HG03575 (cell line): ENCODE measurements at regions not wholly inside any gene's neighbourhood (a gene's known extent, or its start where the extent isn't known, plus 50 kb on each side); places are given as distances from the start of the nearest gene placed in this dataset.
"Not testable (repeated sequence)": the region's sequence is repeated elsewhere in the genome, so short reads cannot be mapped to it uniquely, and the experiment has no call there.

Experiments
- ATAC-seq: cut with Tn5 transposase; IDR thresholded peaks from one replicate; pipeline ENCODE4 v1.9.1; 2021; ENCODE audit not compliant: unreplicated experiment, insufficient number of reproducible peaks, low FRiP score; ENCODE audit errors: extremely low read depth

DNA sequence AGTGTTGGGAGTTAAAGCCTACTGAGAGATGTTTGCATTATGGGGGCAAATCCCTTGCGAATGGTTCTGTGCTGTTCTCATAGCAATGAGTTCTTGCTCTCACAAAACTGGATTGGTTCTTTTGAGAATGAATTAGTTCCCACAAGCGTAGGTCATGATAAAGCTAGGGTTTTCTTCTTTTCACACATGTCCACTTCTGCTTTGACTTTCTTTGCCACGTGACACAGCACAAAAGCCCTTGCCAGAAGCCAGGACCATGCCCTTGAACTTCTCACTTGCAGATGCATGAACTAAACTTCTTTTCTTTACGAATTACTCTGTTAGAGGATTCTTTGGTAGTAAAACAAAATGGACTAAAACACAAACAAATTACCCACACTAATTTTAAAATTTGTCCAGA, 922.8 kb downstream of the EPHA7 start:
- no peak for ATAC-seq

DNA sequence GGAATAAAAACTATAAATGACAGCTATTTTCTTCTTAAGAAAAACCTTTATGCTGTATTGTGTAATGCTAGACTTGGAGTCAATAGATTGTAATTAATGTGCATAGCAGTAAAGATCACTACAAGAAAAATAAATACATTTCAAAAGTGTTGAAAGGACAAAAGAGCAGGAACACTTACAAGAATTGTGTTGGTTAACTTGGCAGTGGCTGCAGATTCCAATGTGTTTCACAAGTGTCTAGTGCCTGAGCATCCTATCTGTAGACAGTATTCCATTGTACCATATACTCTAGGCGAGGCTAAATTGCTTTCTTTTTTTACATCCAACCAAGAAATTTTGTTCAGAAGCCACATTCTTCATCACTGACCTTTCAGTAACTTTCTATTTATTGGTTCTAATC, 924.1 kb downstream of the EPHA7 start:
- ATAC-seq: no peak

DNA sequence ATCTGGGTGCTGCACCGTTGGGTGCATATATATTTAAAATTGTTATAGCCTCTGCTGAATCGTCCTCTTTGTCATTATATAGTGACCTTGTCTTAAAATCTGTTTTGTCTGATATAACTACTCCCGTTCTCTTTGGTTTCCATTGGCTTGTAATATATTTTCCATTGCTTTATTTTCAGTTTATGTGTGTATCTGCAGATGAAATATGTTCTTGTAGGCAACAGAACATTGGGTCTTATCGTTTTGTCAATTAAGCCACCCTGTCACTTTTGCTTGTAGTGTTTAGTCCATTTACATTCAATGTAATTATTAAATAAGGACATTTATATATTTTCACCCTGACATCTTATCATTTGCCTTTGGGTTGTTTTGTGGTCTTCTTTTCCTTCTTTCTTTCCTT, 933.9 kb downstream of the EPHA7 start:
- no peak for ATAC-seq

GRCh38 chr6:92479831-92480230, 939.5 kb downstream of the EPHA7 start:
- no peak for ATAC-seq

GRCh38 chr6:92473056-92473455, 946.3 kb downstream of the EPHA7 start:
- ATAC-seq: no peak

DNA sequence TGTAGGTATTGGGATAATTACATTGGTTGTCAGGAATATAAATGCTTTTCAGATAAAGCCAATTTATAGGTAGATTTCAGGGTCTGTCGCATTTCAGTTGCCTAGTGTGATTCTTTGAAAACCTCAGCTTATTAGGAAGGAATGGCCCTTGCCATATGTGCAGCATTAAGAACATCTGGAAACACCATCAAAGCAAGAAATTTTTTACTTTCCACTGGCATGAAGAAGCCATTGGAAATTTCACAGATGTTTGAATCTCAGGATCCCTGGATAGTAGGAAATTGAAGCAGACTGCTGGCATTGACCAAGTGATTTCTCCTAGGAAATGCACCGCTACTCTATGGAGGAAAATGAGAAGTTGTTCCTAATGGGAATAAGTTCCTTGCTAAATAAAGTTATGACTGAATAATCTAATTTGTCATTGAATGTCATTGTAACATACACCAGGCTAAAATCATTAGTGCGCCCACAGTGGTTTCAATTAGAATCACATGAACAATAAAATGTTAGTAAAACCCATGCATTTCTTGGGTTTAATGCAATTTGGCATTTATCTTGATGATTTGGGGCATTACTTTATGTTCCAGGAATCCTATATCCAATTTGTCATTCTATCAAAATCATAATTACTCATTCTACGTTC, 950.1 kb downstream of the EPHA7 start:
- no peak for ATAC-seq

DNA sequence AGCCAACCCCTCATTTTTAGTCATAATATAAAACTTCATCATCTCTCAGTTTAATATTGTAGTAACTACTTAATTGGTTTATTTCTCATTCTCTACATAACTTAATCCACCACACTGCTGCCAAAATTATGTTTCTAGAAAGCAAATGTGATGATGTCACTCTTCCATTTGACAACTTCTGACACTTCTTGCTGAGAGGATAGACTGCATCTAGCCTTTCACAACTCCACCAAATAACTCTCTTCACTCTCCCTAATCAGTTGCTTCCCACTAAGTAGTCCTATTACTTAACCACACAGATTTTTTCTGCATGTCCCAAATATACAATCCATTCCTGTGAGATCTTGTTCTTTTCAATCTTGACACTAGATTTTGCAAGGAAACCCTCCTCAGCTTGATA, 951.3 kb downstream of the EPHA7 start:
- no peak for ATAC-seq

GRCh38 chr6:92460133-92460532, 959.2 kb downstream of the EPHA7 start:
- ATAC-seq: no peak

GRCh38 chr6:92459606-92460005, 959.8 kb downstream of the EPHA7 start:
- no peak for ATAC-seq

DNA sequence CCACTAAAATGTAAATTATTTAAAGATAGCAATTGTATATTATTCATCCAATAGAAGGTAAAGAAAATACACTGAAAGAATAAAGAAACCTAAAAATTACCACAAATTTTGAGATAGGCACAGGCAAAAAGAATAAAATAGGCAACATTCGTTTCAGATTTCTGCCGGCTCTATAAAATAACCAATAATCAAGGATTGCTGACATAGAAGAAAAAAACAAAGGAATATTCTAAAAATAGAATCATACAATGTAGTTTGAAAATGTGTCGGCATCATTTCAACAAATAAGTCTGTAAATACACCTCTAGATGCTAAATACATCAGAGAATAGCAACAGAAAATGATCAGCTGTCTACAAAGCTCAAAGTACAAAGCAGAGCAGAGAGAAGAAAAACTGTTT, 973.3 kb downstream of the EPHA7 start:
- ATAC-seq: no peak

- no peak for ATAC-seq
Observed at GRCh38 chr6:92433911-92434310, 985.4 kb downstream of the EPHA7 start.

- ATAC-seq: no peak
Observed at GRCh38 chr6:92431502-92431901, 987.9 kb downstream of the EPHA7 start.

DNA sequence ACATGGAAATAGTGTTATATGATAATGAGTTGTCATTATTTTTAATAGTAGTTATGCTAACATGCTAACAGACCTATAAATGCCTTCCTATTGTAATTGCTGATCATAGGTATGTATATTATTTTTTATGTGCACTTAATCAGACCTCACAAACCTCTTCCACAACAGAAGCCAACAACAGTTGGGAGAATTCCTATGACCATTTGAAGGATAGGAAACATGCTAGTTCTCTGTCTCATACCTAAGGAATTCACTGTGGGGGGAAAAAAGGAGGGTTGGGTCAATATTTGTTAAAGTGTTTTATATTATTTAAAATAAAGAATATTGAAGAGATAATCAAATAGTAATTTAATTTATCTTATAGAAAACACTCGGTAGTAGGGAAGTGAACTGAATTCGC, 990.9 kb downstream of the EPHA7 start:
- ATAC-seq: no peak

DNA sequence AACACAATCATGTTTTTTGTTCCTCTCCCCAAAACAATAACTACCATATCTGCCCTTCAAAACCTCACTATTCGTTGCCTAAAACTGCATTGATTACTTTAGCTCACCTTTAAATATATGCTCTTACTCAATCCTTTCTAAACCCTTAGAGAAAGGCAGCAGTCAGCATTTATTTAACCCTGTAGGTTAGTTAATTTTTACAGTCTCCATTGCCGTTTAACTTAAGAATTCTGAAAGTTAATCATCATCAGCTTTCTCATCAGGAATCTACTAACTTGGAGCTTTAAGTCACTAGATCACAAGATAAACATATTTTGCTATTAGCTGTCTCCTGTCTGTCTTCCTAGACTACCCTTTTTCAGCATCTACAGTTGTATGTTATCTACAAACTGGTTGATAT, 991.9 kb downstream of the EPHA7 start:
- no peak for ATAC-seq

DNA sequence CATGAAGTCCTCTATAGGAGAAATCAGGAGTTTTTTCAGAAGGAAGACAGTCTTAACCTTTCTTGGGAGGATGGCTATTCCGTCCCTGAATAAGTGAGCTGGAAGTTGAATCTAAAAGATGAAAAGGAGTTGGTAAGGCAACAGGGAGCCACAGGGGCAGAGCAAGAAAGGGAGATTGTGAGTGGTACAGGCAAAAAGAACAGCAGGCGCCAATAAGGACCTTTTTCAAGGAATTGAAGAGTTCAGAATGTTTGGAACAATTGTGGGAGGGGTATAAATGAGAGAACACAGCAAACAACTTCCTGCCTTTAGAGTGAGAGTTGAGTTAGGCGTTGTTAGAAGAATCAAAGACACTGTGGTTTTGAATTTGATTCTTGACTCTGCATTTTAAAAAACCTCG, 1003.7 kb downstream of the EPHA7 start:
- no peak for ATAC-seq

GRCh38 chr6:92408350-92408749, 1011.0 kb downstream of the EPHA7 start:
- ATAC-seq: no peak

GRCh38 chr6:92404281-92404680, 1015.1 kb downstream of the EPHA7 start:
- no peak for ATAC-seq

- no peak for ATAC-seq
Observed at GRCh38 chr6:92399911-92400310, 1019.4 kb downstream of the EPHA7 start.

GRCh38 chr6:92388706-92389105, 1030.7 kb downstream of the EPHA7 start:
- not testable (repeated sequence) for ATAC-seq

- peak; percentile 69 for ATAC-seq
Observed at GRCh38 chr6:92380803-92381601, 1038.4 kb downstream of the EPHA7 start.

GRCh38 chr6:92377137-92377536, 1042.2 kb downstream of the EPHA7 start:
- ATAC-seq: no peak
